ENCODE measurements at regions not wholly inside any gene's neighbourhood (a gene's known extent, or its start where the extent isn't known, plus 50 kb on each side); places are given as distances from the start of the nearest gene placed in this dataset.

DNA sequence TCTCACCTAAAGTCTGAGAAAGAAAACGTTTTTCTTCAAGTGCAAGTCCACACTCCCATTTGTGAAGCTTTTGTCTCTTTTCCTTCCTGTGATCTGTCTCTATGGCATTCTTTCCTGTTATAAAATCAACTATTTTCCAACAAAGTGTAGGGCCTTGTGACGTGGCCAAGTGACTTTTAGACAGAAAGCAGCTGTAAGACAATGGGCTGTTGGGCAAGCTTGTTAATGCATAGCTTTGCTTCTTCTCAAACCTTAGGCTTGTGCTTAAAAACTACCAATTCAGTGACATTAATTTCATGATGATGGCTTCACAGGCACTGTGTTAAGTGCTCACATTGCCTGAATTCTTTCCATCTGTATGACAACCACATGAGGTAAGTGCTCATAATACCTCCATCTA lies 83.5 kb downstream of the VCY1B start:
- DNase-seq (ENCODE audit: low read depth): no peak

DNA sequence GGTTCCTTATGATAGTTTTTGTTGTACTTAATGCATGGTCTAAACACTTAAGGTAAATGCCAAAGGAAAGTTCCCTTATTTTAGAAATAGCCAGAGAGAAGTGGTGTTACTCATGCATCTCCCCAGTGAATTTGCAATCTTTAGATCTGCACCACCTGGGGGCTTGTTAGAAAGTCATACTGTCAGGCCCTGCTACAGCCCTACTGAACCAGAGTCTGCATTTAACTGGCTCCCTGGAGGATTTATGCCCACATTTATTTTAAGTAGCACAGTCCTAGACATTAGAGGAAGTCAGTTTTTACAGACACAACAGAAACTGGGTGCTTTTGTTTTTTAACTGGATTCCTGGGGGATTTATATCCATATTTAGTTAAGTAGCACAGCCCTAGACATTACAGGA lies 89.6 kb downstream of the VCY1B start:
- no peak for DNase-seq (ENCODE audit: low read depth)

DNA sequence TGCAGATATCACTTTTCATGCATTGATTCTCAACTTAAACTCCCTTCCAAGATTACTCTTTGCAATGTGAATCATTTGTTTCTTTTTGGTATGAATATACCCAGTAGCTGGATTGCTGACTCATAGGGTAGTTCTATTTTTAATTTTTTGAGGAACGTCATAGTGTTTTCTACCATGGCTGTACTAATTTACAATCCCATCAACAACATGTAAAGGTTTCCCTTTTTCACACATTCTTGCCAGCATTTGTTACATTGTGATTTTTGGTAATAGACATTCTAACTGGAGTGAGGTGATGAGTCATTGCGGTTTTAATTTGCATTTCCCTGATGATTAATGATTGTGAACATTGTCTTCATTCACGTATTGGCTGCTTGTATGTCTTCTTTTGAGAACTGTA lies 126.7 kb downstream of the VCY1B start:
- no peak for DNase-seq (ENCODE audit: low read depth)

DNA sequence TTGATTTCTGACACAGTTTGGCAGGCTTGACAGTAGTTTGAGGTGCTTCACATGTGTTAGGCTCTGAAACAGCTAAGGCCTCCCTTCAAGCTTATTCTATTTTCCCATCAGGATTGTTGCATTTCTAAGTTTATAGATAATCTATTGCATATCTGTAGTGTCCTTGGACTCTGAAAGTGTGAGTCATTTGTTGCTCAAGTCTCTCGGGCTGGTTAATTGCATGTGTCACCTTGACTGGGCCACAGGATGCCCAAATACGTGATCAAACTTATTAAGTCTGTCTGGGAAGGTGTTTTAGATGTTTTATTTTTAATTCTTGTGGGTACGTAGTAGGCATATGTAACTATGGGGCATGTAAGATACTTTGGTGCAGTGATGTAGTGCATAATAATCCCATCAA lies 166.0 kb downstream of the VCY1B start:
- no peak for DNase-seq (ENCODE audit: low read depth)

GRCh38 chrY:14231703-14232102 lies 175.7 kb downstream of the VCY1B start:
- DNase-seq (ENCODE audit: low read depth): no peak

GRCh38 chrY:14235070-14235469 lies 179.0 kb downstream of the VCY1B start:
- DNase-seq (ENCODE audit: low read depth): no peak

- no peak for DNase-seq (ENCODE audit: low read depth)
Observed at GRCh38 chrY:14238277-14238676, 182.2 kb downstream of the VCY1B start.

GRCh38 chrY:14246948-14247347 lies 190.9 kb downstream of the VCY1B start:
- no peak for DNase-seq (ENCODE audit: low read depth)

- DNase-seq (ENCODE audit: low read depth): no peak
Observed at GRCh38 chrY:14248878-14249576, 193.0 kb downstream of the VCY1B start.

DNA sequence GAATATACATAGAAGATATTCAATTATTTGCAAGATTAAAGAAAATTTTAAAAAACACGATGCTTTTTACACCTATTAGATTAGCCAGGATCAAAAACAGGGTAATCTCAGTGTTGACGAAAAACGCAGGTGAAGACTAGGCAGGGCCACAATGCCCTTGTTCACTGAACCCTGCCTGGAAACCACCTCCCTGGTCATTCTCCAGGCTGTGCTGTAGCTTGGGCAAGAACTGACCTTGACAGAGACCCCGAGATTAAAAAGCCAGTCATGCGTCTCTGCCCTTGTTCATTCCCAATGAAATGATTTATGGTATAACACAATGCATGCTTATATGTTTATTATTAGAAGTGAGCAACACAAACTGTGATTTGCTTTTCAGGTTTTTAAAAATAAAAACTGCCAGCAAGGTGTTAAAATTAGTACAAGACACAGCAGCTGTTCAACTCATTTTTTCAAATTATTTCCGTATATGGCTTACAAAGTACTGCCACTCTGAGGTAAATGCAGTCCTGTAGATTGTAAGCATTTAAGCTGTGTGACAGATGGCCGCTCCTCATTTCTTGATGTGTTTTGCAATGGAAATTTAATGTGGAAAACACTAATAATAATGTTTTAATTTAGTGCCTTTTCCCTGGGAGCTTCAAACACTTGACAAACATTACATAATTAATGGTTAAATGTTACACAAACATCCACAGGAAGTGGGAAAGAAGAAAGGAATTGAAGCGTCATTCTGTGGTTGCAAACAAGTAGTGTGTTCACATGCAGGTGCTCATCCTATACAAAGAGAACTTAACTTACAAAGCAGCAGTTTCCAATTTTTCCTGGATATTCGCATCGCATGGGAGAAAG lies 200.2 kb downstream of the VCY1B start:
- DNase-seq (ENCODE audit: low read depth): no peak

DNA sequence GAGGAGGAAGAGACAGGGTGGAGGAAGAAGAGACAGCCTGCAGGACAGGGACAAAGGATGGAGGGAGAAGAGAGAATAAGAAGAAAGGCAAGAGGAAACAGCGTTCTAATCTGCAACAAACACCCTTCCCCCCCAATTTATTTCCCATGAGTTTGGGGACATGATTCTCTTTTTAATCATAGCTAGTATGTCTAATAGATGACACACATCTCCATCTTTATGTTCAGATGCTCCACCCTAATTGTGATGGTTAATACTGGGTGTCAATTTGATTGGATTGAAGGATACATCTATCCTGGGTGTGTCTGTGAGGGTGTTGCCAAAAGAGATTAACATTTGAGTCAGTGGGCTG lies 200.8 kb downstream of the VCY1B start:
- DNase-seq (ENCODE audit: low read depth): no peak

DNA sequence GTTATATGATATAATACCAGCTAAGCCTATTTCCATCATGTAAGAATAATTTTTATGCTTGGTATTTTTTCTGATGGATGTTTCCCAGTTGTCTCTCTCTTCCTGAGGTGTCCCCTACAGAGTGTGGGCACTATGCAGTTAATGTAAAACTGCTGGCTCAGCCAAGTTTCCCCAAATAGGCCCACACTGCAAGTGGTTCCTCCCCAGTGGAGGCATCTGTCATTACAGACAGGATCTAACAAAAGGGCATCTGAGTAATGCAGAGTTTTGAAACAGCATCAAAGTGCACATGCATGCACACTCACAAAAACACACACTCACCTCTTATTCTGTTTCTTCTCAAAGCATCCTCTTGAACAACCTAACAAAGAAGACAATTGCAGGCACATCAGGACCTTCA lies 221.0 kb downstream of the VCY1B start:
- no peak for DNase-seq (ENCODE audit: low read depth)

GRCh38 chrY:14290656-14291375 lies 233.5 kb upstream of the NLGN4Y start:
- DNase-seq (ENCODE audit: low read depth): peak; percentile 24

- DNase-seq (ENCODE audit: low read depth): no peak
Observed at GRCh38 chrY:14292382-14292781, 231.9 kb upstream of the NLGN4Y start.

GRCh38 chrY:14300775-14301174 lies 223.6 kb upstream of the NLGN4Y start:
- no peak for DNase-seq (ENCODE audit: low read depth)

DNA sequence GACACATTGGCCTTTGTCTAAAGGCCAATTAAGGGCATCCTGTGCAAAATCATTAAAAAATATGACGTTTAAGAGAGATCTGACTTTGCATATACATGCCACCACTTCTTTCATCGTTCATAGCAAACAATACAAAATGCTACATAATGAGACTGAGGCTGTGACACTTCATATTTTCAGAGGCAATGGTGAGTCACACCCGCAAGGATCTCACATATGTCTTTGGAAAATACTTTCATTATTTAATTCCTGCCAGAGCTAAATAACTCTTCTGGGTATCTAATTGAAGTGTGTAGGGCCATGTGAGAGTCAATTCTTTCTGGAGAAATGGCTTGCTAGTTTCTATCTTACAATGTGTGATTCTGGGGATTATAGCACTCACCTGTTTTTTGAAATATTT lies 222.8 kb upstream of the NLGN4Y start:
- no peak for DNase-seq (ENCODE audit: low read depth)

DNA sequence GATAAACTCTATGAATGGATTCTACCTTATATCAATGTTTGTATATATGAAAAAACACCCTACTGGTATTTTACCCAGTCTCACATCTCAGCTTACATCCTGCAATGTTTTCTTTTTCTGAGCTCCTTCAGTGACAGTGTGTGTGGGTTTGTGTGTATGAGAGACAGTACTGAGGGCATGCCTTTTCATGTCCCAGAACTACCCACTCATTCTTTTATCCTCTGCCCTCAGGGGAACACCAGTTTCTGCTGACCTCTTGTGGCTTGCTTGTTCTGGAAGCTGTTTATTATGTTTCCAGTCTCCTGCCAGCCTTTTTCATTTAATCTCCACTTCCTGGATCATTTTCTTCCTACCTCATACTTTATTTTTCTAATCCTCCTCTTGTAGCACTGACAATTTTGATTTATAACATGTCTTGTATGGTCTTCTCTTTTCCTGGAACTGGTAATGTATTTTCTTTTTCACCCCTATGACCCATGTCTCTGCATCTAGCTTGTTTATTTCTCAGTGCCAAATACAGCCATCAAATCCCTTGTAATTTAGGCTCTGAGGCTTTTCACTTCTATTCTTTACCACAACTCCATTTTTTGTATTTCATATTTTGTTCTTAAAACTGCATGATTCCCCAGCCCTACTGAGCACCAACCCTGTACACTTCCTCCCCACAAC lies 195.5 kb upstream of the NLGN4Y start:
- DNase-seq (ENCODE audit: low read depth): no peak

GRCh38 chrY:14330362-14330761 lies 194.0 kb upstream of the NLGN4Y start:
- no peak for DNase-seq (ENCODE audit: low read depth)

DNA sequence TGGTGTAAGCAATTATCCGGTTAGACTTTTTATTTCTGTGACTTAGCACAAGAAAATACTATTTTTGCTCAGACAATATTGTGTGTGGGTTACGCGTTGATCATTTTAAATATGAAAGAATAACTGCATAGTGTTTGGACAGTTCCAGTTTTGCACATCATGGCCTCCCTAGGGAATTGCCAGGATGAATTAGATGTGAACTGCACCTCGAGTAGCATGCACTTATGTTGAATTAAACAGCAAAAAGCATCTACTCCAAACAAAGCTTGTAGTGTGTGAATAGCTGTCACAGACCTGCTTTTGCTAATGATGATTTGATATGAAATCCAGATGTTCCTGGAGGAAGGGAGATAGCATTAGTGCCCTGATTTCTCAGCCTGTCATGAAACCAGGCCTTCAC lies 184.8 kb upstream of the NLGN4Y start:
- no peak for DNase-seq (ENCODE audit: low read depth)

GRCh38 chrY:14340459-14341143 lies 183.7 kb upstream of the NLGN4Y start:
- DNase-seq (ENCODE audit: low read depth): peak; percentile 43

DNA sequence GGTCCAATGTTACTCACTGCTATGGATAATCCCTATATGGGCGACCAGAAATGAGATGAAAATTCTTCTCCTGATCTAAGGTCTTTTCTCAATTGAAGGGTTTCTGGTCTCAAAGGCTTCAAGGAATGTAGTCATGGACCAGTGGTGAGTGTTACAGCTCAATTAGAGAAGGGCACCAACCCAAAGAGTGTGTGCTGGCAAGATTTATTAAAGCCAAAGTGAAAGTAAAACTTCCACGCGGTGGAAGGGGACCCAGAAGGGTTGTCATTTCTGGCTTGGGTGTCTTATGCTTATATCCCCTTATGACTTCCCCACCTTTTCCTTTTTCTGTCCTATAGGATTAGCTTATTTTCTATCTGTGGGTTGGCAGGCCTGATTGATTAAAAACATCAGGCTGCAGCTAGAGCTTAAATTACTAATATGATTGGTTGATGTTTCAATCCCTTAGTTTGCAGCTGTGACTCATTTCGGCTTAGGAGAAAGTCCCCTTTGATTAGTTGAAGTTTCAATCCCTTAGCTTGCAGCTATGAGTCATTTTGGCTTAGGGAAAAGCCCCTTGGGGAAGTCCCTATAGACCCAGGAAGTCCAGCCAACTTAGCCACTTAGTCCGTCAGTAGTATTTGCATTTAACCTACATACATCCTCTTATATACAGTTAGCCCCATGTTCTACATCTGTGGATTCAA lies 179.5 kb upstream of the NLGN4Y start:
- no peak for DNase-seq (ENCODE audit: low read depth)
